Astrocyte (in vitro differentiated cells and primary cell): ENCODE measurements at regions not wholly inside any gene's neighbourhood (a gene's known extent, or its start where the extent isn't known, plus 50 kb on each side); places are given as distances from the start of the nearest gene placed in this dataset.

Source experiments
- EZH2 ChIP-seq: IDR thresholded peaks from 2 replicates; pipeline ENCODE4 v1.6.1; 2012; ENCODE audit warnings: mild to moderate bottlenecking, low read length, inconsistent platforms; ENCODE audit not compliant: insufficient read depth
- TF ChIP-seq, protein P1 (sequence below): IDR thresholded peaks from 2 replicates; pipeline ENCODE4 v1.5.1; 2011; ENCODE audit warnings: low read depth, mild to moderate bottlenecking, inconsistent platforms, low read length, moderate library complexity; ENCODE audit not compliant: insufficient read depth

DNA sequence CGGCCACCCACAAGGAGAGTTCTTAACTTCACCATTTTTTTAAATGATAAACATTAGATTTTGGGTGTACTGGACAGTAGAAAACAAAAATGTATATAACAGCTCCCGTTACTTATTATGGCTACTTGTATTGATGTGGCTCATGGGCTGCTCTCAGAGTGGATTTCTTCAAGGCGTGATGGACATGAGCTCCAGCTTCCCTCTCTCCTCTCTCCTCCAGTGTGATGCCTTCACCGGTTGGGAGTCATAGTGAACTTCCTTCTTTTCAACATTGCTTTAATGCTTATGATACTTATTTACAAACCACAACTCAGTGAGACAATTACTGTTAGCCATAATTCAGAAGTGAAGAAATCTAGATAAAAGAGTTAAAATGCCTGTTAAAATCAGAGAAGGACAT is 515.2 kb downstream of the RNF144A start:
- no peak for TF ChIP-seq EZH2
- TF ChIP-seq, protein P1, sequence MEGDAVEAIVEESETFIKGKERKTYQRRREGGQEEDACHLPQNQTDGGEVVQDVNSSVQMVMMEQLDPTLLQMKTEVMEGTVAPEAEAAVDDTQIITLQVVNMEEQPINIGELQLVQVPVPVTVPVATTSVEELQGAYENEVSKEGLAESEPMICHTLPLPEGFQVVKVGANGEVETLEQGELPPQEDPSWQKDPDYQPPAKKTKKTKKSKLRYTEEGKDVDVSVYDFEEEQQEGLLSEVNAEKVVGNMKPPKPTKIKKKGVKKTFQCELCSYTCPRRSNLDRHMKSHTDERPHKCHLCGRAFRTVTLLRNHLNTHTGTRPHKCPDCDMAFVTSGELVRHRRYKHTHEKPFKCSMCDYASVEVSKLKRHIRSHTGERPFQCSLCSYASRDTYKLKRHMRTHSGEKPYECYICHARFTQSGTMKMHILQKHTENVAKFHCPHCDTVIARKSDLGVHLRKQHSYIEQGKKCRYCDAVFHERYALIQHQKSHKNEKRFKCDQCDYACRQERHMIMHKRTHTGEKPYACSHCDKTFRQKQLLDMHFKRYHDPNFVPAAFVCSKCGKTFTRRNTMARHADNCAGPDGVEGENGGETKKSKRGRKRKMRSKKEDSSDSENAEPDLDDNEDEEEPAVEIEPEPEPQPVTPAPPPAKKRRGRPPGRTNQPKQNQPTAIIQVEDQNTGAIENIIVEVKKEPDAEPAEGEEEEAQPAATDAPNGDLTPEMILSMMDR = no peak
